Activated CD4-positive, alpha-beta T cell treated with anti-CD3 and anti-CD28 coated beads, Interleukin-2, amount 50 U/mL, for 1 hour (primary cell): ENCODE measurements at regions not wholly inside any gene's neighbourhood (a gene's known extent, or its start where the extent isn't known, plus 50 kb on each side); places are given as distances from the start of the nearest gene placed in this dataset.

Experiments
- DNase-seq: peaks from one replicate; pipeline ENCODE4 v3.0.0-alpha.2; 2020

DNA sequence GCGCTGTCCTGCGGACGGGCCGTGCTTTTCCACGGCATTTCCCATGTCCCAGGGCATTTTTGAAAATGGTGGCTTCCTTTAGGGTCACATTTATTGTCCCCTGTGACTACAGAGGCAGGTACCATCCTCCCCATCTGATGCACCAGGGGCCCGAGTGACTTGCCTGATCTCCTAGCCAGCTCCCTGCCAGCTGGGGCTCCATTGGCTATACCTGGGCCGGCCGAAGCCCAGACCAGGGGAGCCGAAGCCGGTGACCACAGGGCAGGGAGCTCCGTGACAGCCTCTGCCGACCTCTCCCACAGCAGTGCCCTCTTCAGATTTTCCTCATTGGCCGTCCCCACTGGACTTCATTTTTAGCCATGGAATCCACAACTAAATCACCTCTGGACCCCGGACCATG, 170.6 kb downstream of the RBFOX3 start:
- no peak for DNase-seq

DNA sequence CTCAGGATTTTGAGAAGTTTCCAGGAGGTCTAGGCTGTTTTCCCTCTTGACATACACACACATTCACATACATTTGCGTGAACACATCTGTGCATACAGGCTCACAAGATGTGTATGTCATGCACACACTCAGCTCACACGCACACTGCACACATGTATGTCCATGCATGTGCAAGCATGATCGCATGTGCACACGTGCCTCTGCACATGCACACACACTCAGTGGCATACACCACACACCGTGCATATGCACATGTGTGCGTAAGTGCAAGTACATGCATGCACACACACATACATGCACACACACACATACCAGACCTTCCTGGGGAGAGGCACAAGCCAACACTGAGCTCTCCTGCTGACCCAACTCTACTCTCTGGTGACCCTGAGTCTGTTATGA, 171.4 kb downstream of the RBFOX3 start:
- DNase-seq = no peak

DNA sequence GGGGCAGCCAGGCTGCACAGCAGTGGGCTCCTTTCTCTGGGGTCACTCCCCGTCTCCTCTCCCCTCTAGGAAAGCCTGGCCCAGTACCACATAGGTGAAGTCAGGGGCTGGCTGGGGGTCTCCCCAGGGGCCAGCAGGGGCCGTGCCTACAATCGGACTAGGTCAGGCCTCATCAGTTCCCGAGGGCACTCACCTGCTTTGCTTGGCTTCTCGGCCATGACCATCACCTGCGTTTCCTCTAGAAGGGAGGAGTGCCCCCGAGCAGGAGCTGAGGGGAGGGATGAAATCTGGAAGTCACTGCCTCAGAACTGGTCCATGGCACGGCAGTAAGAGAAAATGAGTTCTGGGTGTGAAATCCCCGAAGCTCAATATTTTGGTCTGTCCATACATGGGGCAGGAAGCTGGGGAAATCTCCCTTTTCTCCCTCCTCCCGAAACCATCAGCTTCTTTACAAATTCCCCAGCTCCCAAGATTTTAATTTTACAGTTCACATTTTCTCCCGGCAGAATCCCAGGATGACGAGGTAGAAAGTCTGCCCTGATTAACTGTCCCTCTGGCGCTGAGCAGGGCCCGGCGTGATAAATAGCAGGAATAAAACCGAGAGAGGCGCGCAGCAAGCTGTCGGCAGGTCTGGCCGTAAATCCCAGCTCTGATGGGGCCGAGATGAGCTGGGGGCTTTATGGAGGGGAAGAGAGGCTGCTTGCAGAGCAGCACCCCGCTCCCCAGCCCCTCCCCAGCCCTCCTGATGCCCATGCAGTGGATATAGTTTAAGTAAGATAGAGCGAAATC, 172.1 kb downstream of the RBFOX3 start:
- DNase-seq = no peak

DNA sequence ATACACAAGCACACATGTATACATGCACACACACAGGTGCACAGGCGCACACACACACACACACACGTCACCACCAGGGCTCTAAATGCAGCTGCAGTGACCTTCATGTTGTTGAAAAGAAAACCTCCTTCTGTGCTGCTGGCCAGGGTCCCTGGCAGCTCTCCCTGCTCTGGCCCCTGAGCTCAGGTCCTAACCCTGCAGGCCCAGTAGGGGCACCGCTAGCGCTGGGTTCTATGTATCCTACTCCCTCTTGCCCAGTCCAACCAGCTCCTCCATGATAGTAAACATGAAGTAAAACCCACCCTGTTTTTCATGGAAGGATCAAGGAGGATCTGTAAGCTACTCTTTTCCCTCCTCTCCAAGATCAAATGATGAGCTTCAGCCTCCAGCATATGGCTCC, 172.8 kb downstream of the RBFOX3 start:
- DNase-seq = no peak

DNA sequence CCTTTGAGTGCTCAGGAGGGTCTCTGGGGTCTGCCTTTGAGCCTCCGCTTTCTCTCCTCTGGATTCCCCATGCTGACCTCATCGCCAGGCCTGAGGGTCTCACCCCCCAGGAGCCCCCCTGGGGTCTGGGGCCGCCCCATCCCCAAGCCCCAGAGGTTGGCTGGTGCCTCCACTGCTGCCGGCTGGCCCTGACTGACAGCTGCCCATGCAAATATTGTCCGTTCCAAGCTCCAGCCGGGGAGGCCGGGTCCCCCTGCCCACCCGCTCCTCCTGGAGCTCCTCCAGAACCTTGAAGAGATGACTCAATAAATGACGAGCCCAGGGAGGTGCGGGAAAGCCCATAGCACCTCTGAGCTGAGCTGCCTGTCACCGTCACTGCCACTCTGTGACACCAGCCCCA, 173.8 kb downstream of the RBFOX3 start:
- no peak for DNase-seq

DNA sequence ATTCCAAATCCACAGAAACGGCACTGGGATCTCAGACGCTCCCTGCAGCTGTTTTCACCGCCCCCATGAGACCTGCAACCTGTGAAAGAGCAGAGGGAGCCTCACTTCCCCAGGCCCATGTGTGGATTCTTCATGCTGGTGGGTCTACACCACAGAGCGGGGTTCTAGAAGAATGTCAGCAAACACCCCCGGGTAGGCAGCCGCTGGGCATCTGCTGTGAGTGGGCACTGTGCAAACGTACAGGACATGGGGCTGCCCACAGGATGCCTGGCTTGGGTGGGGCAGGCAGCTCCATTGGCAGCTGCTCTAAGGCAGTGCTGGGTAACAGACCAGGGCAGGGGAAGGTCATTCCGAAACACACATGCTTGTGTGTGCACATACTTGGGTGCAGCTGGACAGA, 174.9 kb downstream of the RBFOX3 start:
- DNase-seq = no peak

DNA sequence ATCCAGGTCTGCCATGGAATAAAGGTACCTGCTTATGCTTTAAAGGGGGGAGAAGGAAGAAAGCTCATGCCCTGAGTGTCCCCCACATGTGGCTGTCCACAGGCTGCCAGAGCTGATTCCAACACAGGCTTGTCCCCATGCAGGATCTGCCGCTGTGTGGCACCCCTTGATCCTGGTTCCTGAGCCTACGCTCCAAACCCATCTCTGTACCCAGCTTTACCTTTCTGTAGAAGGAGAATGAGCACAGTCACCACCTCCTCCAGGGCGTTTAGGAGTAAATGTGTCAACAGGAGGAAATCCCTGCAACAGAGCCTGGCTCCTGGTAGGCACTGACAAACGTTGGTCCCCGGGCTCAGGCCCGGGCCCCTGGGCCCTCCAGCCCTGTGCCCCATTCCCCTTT, 175.6 kb downstream of the RBFOX3 start:
- no peak for DNase-seq

DNA sequence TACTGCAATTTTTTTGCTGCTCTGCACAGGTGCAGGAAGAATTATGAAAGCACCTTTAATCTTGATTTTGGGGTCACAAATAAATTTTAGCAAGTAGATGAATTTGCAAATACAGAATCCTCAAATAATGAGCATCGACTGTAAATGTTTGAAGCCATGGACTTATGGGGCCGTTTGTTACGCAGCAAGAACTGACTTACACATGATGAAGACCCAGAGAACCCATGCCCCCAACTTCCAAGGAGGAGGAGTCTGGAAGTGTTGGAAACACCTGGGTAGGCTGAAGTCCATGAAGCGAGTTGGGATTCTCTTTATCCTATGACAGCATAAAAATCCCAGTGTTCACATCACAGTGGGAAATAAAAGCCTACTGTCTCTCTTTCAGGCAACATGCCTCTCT, 176.6 kb downstream of the RBFOX3 start:
- no peak for DNase-seq

DNA sequence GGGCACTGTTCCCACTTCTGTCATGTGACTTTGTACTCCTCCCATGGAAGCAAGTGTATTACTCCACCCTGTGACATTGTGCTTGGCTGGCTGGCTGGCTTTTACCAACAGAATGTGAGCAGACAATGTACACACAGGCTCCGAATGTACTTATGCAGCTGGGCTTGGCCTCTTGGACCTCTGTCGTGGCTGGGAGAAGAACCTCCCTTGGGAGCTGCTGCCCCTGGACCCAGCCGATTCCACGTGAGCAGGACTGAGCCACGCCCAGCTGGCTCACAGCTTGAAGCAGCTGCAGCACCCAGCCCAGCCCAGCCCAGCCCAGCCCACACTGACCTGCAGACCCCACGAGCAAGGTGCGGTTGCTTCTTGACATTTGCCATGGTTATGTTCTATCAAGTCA, 177.5 kb downstream of the RBFOX3 start:
- no peak for DNase-seq

DNA sequence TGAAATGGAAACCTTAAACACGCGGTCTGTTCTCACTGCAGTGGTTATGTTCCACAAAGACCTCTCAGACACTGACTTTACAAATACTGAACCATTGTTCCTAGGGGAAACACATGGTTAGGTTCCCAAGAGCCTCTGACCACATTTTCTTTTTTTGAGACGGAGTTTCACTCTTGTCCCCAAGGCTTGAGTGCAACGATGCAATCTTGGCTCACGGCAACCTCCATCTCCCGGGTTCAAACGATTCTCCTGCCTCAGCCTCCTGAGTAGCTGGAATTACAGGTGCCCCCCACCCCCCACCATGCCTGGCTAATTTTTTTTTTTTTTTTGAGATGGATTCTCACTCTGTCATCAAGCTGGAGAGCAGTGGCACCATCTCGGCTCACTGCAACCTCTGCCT, 179.7 kb downstream of the RBFOX3 start:
- DNase-seq = no peak

DNA sequence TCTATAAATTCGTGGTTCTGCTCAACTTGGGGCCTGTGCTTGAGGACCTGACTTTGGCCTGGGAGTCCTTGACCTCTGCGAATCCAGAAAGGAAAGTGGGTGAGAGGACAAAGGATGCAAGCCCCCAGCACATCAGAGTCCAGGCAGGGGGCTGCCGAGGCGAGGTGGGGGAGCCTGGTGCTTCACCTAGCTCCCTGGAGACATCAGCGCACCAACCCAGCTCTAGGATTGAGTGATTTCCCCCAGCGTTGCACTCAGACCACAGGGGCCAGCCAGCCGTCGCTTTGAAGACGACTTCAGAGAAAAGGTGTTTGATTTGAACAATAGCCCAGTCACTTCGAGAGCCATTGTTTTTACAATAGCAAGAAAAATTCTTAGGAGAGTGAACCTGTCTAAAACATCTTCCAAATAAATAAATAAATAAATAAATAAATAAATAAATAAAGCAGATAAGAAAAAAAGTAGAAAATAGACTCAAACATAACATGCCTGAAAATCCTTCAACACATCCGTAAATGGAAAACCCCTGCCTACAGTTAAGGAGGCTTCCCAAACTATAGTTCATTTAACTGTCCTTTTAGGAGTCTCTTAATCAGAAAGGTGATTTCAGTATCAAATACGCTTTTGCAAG, 180.9 kb downstream of the RBFOX3 start:
- no peak for DNase-seq

DNA sequence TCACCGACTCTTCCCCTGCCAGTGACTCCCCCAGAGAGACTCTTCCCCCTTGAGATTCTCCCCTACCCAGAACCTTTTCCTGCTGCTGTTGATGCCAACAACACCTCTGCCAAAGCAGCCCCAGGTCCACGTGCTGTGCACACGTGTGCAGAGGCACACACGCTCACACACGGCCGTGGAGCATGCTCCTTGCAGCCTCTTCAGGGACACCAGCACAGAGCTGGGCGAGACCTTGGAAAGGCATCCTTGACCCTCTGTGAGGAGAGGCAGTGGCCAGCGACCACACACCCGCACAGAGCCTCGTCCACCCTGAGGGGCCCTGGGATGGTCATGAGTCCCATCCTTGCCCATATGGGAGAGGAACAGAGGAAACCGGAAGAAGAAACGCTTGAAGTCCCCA, 181.9 kb downstream of the RBFOX3 start:
- no peak for DNase-seq

DNA sequence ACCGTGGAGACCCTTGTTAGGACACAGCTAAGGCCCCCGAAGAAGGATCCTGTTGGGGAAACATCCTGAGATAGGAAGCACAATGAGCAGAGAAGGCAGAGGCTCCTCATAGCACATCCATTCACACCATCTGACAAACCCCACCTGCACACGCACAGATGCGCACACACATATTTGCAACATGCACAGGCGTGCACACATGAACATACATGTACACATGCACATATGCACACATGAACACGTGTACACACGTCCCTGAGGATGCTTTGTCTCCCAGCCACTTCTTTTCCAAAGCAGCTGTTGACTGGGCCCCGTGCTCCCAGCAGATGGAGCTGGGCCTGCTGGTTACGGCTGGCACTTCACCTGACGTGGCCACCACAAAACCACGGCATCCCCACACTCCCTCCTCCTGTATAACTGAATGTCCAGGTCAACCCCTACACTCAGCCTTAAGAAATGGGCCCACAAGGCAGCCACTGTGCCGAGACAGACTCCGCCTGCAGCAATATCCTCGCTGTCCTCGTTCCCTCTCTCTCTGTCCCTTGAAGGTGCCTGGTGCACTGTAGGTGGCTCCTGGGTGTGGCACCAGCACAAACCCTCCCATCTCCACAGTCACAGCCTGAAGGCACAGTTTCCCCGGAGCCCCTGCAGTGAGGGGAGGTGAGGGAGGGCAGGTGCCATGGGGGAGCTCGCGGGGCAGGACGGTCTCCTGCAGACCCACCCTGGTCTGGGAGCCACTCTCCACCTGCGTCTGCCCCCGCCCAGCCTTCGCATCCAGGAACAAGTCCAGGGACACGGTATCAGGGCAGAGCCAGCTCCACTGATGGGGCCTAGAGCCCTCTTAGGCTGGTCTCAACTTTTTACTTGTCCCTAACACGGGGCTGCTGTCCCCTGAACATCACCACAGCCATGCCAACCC, 183.0 kb downstream of the RBFOX3 start:
- DNase-seq = no peak

DNA sequence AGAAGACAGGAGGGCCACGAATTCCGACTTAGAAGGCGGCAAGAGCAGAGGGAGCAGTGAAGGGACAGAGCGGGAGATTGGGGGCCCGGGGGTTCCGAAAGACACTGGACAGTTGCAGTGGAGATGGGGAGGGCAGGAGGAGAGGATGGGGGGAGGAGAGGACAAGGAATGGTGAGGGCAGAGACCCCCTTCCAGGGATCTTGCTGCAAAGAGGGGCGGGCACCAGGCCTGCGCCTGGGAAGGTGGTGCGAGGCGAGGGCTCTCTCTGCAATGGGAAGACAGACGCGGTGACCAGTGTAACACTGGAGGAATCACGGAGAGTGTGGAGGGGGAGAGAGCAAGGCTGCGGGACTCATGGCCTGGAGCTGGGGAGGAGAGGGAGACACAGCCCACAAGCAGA, 185.2 kb downstream of the RBFOX3 start:
- DNase-seq = no peak

DNA sequence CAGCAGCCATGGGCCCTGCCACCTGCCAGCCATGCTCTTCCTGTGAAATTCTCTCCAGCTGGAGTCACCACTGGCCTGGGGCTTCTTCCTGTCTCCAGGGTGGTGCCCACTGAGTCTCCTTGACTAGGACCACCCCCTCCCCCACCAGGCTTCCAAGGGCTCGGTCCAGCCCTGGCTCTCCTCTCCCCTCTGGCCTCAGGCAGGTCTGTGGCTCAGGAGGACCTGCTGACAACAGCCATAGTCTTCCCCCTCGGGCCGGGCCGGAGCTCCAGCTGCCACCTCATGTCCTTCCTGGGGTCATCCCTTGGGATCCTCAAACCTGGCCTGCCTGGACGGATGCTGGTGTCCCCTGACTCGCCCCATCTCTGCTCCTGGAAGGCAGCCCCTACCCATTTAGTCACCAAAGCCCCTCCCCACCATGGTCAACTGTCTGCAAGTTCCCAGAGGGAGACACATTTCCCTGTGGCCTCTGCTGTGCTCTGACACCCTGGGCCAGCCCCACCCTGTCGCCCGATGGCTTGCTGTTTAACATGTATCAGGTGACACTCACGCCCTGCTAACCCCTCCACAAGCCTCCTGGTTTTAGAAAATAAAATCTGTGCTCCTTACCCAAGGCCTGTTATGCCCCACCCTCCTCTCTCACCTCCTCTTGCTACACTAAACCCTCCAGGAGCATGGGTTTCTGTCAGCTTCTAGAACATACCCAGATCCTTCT, 186.2 kb downstream of the RBFOX3 start:
- DNase-seq = no peak

DNA sequence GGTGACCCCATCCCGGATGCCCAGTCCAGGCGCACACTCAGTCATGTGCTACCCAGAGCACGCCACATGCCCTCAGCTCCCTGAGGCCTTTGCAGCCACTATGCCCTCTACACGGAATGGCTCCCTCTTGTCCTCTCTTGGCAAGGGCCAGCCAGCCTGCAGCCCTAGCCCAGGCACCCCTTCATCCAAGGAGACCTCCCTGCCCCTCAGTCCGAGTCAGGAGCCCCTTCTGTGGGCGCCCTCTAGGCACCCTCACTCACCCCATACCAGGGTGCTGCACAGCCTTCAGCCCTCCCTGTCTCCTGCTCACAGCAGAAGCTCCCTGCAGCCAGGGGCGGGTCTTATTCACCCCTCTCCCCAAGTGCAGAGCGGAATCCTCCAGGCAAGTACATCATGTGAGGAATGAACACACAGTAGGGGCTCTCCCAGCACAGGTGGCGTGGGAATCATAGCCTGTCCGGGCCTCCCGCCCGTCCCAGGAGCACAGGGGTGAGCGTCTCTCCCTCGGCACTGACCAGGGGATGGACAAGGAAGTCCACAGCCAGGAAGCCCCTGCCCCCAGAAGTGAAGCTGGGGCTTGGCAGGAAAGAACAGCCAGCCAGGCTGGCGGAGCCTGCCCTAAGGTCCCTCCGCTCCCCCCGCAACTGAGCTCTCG, 186.9 kb downstream of the RBFOX3 start:
- no peak for DNase-seq

DNA sequence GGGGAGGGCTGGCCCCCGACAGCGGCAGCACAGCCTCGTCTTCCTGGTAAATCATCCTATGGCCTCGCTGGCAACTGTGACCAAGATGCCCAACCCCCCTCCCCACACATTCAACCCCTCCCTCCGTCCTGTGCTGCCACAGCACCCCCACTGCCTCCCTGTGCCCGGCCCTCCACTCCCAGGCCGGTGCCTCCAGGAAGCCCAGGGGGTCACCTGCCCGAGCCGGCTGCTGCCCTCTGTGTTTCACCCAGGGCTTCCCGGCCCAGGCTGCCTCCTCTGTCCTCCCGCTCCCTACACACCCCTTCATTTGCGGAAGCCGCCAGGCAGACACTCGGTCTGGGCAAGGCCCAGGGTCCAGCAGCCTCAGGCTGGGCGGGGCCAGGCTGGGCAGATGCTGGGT, 188.6 kb downstream of the RBFOX3 start:
- DNase-seq = no peak

DNA sequence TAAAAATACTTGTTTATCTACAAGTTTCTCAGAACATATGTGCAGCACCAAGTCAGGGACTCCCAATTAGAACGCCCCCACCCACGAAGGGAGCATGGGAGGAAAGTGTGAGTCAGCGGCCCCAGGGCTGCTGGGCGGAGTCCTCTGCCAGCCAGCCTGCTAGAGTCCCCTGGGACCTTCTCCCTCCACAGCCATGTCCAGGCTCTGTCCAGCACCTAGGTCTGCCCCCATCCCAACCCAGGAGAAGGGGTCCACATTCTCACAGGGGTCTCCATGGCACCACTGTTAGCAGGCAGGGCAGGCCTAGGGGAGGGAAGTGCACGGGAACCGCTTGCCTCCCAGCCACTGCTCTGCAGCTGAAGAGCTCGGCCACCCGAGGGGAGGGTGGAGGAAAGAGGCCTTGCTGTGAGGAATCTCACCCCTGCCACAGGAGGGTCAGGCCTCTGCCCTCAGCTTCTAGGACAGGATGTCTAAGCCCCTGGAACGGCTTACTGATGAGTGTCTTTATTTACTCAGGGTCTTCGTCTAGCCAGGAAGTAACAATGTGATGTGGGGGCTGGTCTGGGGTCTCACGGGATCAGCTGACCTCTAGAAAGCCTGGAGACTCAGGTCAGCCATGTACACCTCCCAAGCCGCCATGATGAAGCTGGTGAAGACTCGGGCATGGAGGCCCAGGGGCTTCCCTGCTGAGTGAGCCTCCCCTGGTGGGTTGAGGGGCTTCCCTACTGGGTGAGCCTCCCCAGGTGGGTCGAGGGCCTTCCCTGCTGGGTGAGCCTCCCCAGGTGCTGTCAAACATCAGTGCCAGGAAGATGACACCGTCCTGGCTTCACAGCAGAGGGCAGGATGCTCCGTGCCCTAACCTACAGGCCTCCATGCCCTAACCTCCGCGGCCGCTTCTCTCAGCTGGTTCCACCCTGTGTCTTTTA, 190.3 kb downstream of the RBFOX3 start:
- DNase-seq = no peak

DNA sequence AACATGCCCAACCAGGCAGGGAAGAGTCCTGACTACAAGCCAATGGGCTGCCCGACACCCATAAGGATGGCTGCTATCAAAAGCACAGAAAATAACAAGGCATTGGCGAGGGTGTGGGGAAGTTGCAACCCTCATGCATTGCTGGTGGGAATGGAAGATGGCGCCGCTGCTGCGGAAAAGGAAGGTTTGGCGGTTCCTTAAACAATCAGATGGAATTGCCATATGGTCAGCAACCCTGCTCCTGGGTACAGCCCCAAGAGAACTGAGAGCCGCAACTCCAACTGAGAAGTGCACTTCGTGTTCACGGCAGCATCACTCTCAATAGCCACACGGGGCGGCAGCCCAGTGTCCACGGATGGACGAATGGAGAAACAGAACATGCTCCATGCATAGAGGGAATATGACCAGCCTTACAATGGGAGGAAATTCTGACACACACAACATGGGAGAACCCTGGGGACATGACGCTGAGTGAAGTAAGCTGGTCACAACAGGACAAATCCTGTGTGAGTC, 193.3 kb downstream of the RBFOX3 start:
- DNase-seq = no peak

DNA sequence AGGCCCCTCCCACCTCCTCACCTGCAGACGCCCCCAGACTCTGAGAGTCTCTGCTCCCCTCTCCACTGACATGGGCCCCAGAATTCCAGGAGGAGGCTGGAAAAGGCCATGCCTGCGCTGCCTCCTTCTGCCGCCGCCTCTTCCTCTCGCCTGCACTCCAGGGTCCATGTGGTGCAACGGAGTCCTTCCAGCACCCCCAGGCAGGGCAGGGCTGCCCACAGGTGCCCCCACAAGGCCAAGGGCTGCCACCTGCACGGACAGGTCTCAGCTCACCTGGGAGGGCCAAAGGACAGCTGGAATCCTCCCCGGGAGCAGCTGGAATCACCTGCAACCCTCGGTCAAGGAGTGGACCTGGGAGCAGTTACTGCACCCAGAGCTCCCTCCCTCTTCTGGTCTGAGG, 194.9 kb downstream of the RBFOX3 start:
- no peak for DNase-seq

DNA sequence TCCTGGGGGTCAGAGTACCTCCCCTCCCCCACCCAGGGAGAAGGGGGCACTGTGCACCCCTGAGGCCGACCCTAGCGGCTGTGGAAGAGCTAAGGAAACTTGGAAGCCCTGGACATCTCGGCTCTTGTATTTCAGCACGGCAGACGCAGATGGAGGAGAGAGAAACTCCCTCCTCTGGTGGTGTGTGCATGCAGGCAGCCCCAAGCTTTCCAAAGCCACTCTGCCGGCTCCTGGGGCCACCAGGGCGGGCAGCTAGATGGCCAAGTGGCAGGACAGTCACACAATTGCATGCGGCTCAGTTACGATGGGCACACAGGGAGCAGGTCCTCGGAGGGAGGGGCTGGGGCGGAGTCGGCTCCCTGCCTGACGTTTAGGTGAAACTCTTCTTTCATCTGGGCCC, 195.5 kb downstream of the RBFOX3 start:
- DNase-seq = no peak
